Thyroid gland (tissue), 4 donors: ENCODE measurements at regions not wholly inside any gene's neighbourhood (a gene's known extent, or its start where the extent isn't known, plus 50 kb on each side); places are given as distances from the start of the nearest gene placed in this dataset.

Experiments
- POLR2A ChIP-seq, 2 donors: fragments of 450-650 bp; IDR thresholded peaks; one replicate each; pipeline ENCODE4 v1.6.1; 2017; ENCODE audit warnings: antibody characterized with exemption in 2 of 2, mild to moderate bottlenecking in 2 of 2, moderate library complexity in 1 of 2
- TF ChIP-seq, protein P1 (sequence below), 6 experiments: fragments of 200-600 bp in 3 of 6; fragments of 450-650 bp in 3 of 6; sonication (generic) in 3 of 6; IDR thresholded peaks; one replicate each; pipeline ENCODE4 v1.5.1; 2016 to 2019; ENCODE audit warnings: antibody characterized with exemption in 6 of 6, mild to moderate bottlenecking in 2 of 6, inconsistent platforms in 1 of 6, moderate library complexity in 1 of 6

- TF ChIP-seq, protein P1, sequence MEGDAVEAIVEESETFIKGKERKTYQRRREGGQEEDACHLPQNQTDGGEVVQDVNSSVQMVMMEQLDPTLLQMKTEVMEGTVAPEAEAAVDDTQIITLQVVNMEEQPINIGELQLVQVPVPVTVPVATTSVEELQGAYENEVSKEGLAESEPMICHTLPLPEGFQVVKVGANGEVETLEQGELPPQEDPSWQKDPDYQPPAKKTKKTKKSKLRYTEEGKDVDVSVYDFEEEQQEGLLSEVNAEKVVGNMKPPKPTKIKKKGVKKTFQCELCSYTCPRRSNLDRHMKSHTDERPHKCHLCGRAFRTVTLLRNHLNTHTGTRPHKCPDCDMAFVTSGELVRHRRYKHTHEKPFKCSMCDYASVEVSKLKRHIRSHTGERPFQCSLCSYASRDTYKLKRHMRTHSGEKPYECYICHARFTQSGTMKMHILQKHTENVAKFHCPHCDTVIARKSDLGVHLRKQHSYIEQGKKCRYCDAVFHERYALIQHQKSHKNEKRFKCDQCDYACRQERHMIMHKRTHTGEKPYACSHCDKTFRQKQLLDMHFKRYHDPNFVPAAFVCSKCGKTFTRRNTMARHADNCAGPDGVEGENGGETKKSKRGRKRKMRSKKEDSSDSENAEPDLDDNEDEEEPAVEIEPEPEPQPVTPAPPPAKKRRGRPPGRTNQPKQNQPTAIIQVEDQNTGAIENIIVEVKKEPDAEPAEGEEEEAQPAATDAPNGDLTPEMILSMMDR (IDR thresholded peaks at IDR 0.05), result no peak
- TF ChIP-seq POLR2A (IDR thresholded peaks at IDR 0.05), result no peak
Observed at GRCh38 chr3:48069339-48069738, 53.1 kb upstream of the MAP4 start.
